ENCODE measurements at regions not wholly inside any gene's neighbourhood (a gene's known extent, or its start where the extent isn't known, plus 50 kb on each side); places are given as distances from the start of the nearest gene placed in this dataset.

DNA sequence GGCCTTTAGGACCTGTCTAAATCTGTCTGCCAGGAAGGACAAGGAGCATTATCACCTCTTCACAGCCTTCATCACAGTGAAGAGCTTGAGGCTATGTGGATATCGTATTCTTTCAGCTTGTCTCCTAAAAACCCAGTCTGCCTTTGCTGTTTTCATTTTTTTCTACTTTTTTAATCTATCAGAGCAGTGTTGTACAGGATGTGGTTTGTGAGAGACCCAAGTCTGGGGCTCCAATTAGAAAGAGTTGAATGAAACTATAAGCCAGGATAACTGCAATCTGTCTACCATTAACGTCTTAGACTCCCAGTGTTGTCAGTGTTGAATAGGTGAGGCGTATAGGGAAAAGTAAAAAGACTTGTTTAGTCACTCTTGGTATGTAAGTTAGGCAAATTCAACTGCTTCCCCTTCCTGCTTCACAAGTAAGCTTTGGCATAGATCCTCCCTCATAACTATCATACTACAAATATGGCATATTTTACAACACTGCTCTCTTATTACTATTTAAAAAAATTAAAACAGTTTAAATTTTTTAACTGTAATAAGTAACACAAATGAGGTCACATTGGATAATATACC lies 1225.8 kb upstream of the PRMT6 start:
- Histone ChIP-seq H4K8ac (ENCODE audit: low read depth, low read length) (no peak overlapping the region), H3K4me1 (ENCODE audit: control insufficient read depth in 1 of 2, insufficient read depth in 2 of 2, low read length in 2 of 2) (no peaks in the 10 kb centered on the region), H3K4ac (ENCODE audit: low read depth, low read length) (no peak overlapping the region), H3K23ac (ENCODE audit: low read length) (no peak overlapping the region), H2AFZ (ENCODE audit: insufficient read depth, low read length, poor library complexity) (no peak overlapping the region), H3K9ac (ENCODE audit: low read length) (no peak overlapping the region), H2BK120ac (ENCODE audit: insufficient read depth, low read length, poor library complexity) (no peak overlapping the region), H2BK12ac (ENCODE audit: low read length) (no peak overlapping the region), H4K91ac (ENCODE audit: low read depth, low read length) (no peak overlapping the region), H3K27ac (ENCODE audit: low read depth, low read length) (no peak overlapping the region), H3K14ac (ENCODE audit: low read length) (no peak overlapping the region), H3K4me2 (ENCODE audit: low read length) (no peak overlapping the region), H3K9me3 (ENCODE audit: insufficient read depth, low read depth, low read length) (no peaks in the 10 kb centered on the region), H2BK5ac (ENCODE audit: low read depth, low read length, poor library complexity) (no peak overlapping the region), H4K12ac (ENCODE audit: low read depth, low read length) (no peak overlapping the region), H3K18ac (ENCODE audit: low read length) (no peak overlapping the region), H3K36me3 (ENCODE audit: control insufficient read depth in 1 of 2, insufficient read depth in 2 of 2, low read length in 2 of 2) (no peaks in the 10 kb centered on the region), H2AK5ac (ENCODE audit: low read length) (no peak overlapping the region), H3K27me3 (ENCODE audit: insufficient read depth, low read length) (no peaks in the 10 kb centered on the region), H3K4me3 (ENCODE audit: low read depth, low read length) (no peak overlapping the region), H3K79me1 (ENCODE audit: low read length) (no peaks in the 10 kb centered on the region), H3K79me2 (ENCODE audit: control insufficient read depth, insufficient read depth, low read length, poor library complexity) (no peaks in the 10 kb centered on the region)
- no CpG with 5 or more reads among the region's 3 CpGs for WGBS (ENCODE audit: extremely low coverage, insufficient coverage, insufficient read length)
- no peak for DNase-seq

DNA sequence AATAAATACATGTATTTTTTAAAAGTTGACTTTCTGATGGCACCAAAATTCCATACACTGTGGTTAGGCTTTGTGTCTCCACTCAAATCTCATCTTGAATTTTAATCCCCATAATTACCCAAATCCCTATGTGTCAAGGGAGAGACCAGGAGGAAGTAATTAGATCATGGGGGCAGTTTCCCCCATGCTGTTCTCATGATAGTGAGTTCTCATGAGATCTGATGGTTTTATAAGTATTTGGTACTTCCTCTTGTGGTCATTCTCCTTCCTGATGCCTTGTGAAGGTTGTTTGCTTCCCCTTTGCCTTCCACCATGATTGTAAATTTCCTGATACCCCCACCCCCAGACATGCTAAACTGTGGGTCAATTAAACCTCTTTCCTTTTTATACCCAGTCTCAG lies 1218.4 kb upstream of the PRMT6 start:
- no peak overlapping the region for H3K23ac ChIP-seq (ENCODE audit: low read length)
- H3K4me3 ChIP-seq (ENCODE audit: low read depth, low read length), result no peak overlapping the region
- H3K79me2 ChIP-seq (ENCODE audit: control insufficient read depth, insufficient read depth, low read length, poor library complexity), result no peaks in the 10 kb centered on the region
- H2AFZ ChIP-seq (ENCODE audit: insufficient read depth, low read length, poor library complexity), result no peak overlapping the region
- H3K27me3 ChIP-seq (ENCODE audit: insufficient read depth, low read length), result no peaks in the 10 kb centered on the region
- H2AK5ac ChIP-seq (ENCODE audit: low read length), result no peak overlapping the region
- no peak for DNase-seq
- no peaks in the 10 kb centered on the region for H3K36me3 ChIP-seq (ENCODE audit: control insufficient read depth in 1 of 2, insufficient read depth in 2 of 2, low read length in 2 of 2)
- H4K8ac ChIP-seq (ENCODE audit: low read depth, low read length), result no peak overlapping the region
- H3K79me1 ChIP-seq (ENCODE audit: low read length), result no peaks in the 10 kb centered on the region
- no peak overlapping the region for H4K91ac ChIP-seq (ENCODE audit: low read depth, low read length)
- H3K4me1 ChIP-seq (ENCODE audit: control insufficient read depth in 1 of 2, insufficient read depth in 2 of 2, low read length in 2 of 2), result no peaks in the 10 kb centered on the region
- H3K14ac ChIP-seq (ENCODE audit: low read length), result no peak overlapping the region
- no peak overlapping the region for H3K4ac ChIP-seq (ENCODE audit: low read depth, low read length)
- H3K18ac ChIP-seq (ENCODE audit: low read length), result no peak overlapping the region
- no peak overlapping the region for H3K27ac ChIP-seq (ENCODE audit: low read depth, low read length)
- H2BK5ac ChIP-seq (ENCODE audit: low read depth, low read length, poor library complexity), result no peak overlapping the region
- H3K9me3 ChIP-seq (ENCODE audit: insufficient read depth, low read depth, low read length), result no peaks in the 10 kb centered on the region
- no peak overlapping the region for H4K12ac ChIP-seq (ENCODE audit: low read depth, low read length)
- no peak overlapping the region for H2BK12ac ChIP-seq (ENCODE audit: low read length)
- H3K9ac ChIP-seq (ENCODE audit: low read length), result no peak overlapping the region
- H2BK120ac ChIP-seq (ENCODE audit: insufficient read depth, low read length, poor library complexity), result no peak overlapping the region
- H3K4me2 ChIP-seq (ENCODE audit: low read length), result no peak overlapping the region

DNA sequence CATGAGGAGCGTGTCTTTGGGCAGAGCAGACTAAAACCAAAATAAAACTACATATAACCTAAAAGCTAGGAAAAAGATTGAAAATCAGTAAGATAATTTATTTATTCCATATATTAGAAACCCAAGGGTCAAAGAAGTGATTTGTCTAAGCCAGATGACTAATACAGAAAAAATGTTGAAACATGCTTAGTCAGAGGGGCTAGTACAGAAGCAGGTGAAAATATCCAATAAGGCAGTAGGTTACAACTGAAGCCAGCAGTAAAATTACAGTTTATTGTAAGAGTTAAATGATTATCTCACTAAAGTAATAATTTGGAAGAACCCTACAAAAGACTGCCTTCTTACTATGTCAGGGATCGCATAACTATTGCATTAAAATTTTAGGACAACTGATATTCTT lies 1190.9 kb upstream of the PRMT6 start:
- no peak overlapping the region for H2AK5ac ChIP-seq (ENCODE audit: low read length)
- no peak overlapping the region for H2BK12ac ChIP-seq (ENCODE audit: low read length)
- H3K79me1 ChIP-seq (ENCODE audit: low read length), result no peaks in the 10 kb centered on the region
- H3K4me3 ChIP-seq (ENCODE audit: low read depth, low read length), result no peak overlapping the region
- H4K8ac ChIP-seq (ENCODE audit: low read depth, low read length), result no peak overlapping the region
- no peak overlapping the region for H3K23ac ChIP-seq (ENCODE audit: low read length)
- H3K4me2 ChIP-seq (ENCODE audit: low read length), result no peak overlapping the region
- H3K4ac ChIP-seq (ENCODE audit: low read depth, low read length), result no peak overlapping the region
- H3K9ac ChIP-seq (ENCODE audit: low read length), result no peak overlapping the region
- no peak overlapping the region for H2AFZ ChIP-seq (ENCODE audit: insufficient read depth, low read length, poor library complexity)
- no peak overlapping the region for H3K14ac ChIP-seq (ENCODE audit: low read length)
- H2BK120ac ChIP-seq (ENCODE audit: insufficient read depth, low read length, poor library complexity), result no peak overlapping the region
- H2BK5ac ChIP-seq (ENCODE audit: low read depth, low read length, poor library complexity), result no peak overlapping the region
- H3K18ac ChIP-seq (ENCODE audit: low read length), result no peak overlapping the region
- no peak for DNase-seq
- WGBS (ENCODE audit: extremely low coverage, insufficient coverage, insufficient read length), result no CpG with 5 or more reads among the region's 2 CpGs
- no peaks in the 10 kb centered on the region for H3K4me1 ChIP-seq (ENCODE audit: control insufficient read depth in 1 of 2, insufficient read depth in 2 of 2, low read length in 2 of 2)
- H3K36me3 ChIP-seq (ENCODE audit: control insufficient read depth in 1 of 2, insufficient read depth in 2 of 2, low read length in 2 of 2), result no peaks in the 10 kb centered on the region
- H3K9me3 ChIP-seq (ENCODE audit: insufficient read depth, low read depth, low read length), result no peaks in the 10 kb centered on the region
- H3K27ac ChIP-seq (ENCODE audit: low read depth, low read length), result no peak overlapping the region
- no peak overlapping the region for H4K12ac ChIP-seq (ENCODE audit: low read depth, low read length)
- no peaks in the 10 kb centered on the region for H3K27me3 ChIP-seq (ENCODE audit: insufficient read depth, low read length)
- no peaks in the 10 kb centered on the region for H3K79me2 ChIP-seq (ENCODE audit: control insufficient read depth, insufficient read depth, low read length, poor library complexity)
- no peak overlapping the region for H4K91ac ChIP-seq (ENCODE audit: low read depth, low read length)

GRCh38 chr1:105872817-105873216 lies 1183.7 kb upstream of the PRMT6 start:
- H2BK5ac ChIP-seq (ENCODE audit: low read depth, low read length, poor library complexity), result no peak overlapping the region
- H3K36me3 ChIP-seq (ENCODE audit: control insufficient read depth in 1 of 2, insufficient read depth in 2 of 2, low read length in 2 of 2), result no peaks in the 10 kb centered on the region
- H3K9me3 ChIP-seq (ENCODE audit: insufficient read depth, low read depth, low read length), result no peaks in the 10 kb centered on the region
- H3K79me2 ChIP-seq (ENCODE audit: control insufficient read depth, insufficient read depth, low read length, poor library complexity), result no peaks in the 10 kb centered on the region
- no peak overlapping the region for H3K4me3 ChIP-seq (ENCODE audit: low read depth, low read length)
- H3K14ac ChIP-seq (ENCODE audit: low read length), result no peak overlapping the region
- no peak overlapping the region for H4K8ac ChIP-seq (ENCODE audit: low read depth, low read length)
- H3K23ac ChIP-seq (ENCODE audit: low read length), result no peak overlapping the region
- DNase-seq, result no peak
- H3K27ac ChIP-seq (ENCODE audit: low read depth, low read length), result no peak overlapping the region
- no peak overlapping the region for H2BK12ac ChIP-seq (ENCODE audit: low read length)
- H3K18ac ChIP-seq (ENCODE audit: low read length), result no peak overlapping the region
- H4K12ac ChIP-seq (ENCODE audit: low read depth, low read length), result no peak overlapping the region
- H2BK120ac ChIP-seq (ENCODE audit: insufficient read depth, low read length, poor library complexity), result no peak overlapping the region
- H3K27me3 ChIP-seq (ENCODE audit: insufficient read depth, low read length), result no peaks in the 10 kb centered on the region
- H3K4me2 ChIP-seq (ENCODE audit: low read length), result no peak overlapping the region
- no peak overlapping the region for H2AK5ac ChIP-seq (ENCODE audit: low read length)
- no peak overlapping the region for H3K9ac ChIP-seq (ENCODE audit: low read length)
- no peaks in the 10 kb centered on the region for H3K4me1 ChIP-seq (ENCODE audit: control insufficient read depth in 1 of 2, insufficient read depth in 2 of 2, low read length in 2 of 2)
- H3K4ac ChIP-seq (ENCODE audit: low read depth, low read length), result no peak overlapping the region
- H2AFZ ChIP-seq (ENCODE audit: insufficient read depth, low read length, poor library complexity), result no peak overlapping the region
- WGBS (ENCODE audit: extremely low coverage, insufficient coverage, insufficient read length), result no CpG with 5 or more reads among the region's 1 CpG
- H4K91ac ChIP-seq (ENCODE audit: low read depth, low read length), result no peak overlapping the region
- H3K79me1 ChIP-seq (ENCODE audit: low read length), result no peaks in the 10 kb centered on the region

All from trophoblast cell (in vitro differentiated cells and primary cell).